MM.1S (cell line): ENCODE measurements at regions not wholly inside any gene's neighbourhood (a gene's known extent, or its start where the extent isn't known, plus 50 kb on each side); places are given as distances from the start of the nearest gene placed in this dataset.

Experiments
- DNase-seq: peaks from one replicate; pipeline ENCODE4 v3.0.0-alpha.2; 2015
- H2AFZ ChIP-seq: fragments of 300-600 bp; sonication (generic); 2 replicates; pipeline ENCODE4 v1.6.0; 2016; ENCODE audit warnings: antibody characterized with exemption, low read length
- H3F3A ChIP-seq: fragments of 300-600 bp; sonication (generic); 2 replicates; pipeline ENCODE4 v1.6.1; 2016; ENCODE audit warnings: mild to moderate bottlenecking, antibody characterized with exemption, low read length, moderate library complexity, mixed read lengths; ENCODE audit not compliant: insufficient read depth
- H3K27ac ChIP-seq: fragments of 300-600 bp; sonication (generic); 2 replicates; pipeline ENCODE4 v1.5.1; 2016; ENCODE audit warnings: mild to moderate bottlenecking, low read length
- H3K27me3 ChIP-seq: fragments of 300-600 bp; sonication (generic); replicated peaks from 2 replicates; pipeline ENCODE4 v1.6.0; 2016; ENCODE audit warnings: low read length; ENCODE audit not compliant: insufficient read depth
- H3K36me3 ChIP-seq: fragments of 300-600 bp; sonication (generic); replicated peaks from 2 replicates; pipeline ENCODE4 v1.6.1; 2016; ENCODE audit warnings: mild to moderate bottlenecking, low read length, mixed read lengths; ENCODE audit not compliant: insufficient read depth
- H3K4me1 ChIP-seq: fragments of 300-600 bp; sonication (generic); 2 replicates; pipeline ENCODE4 v1.6.1; 2016; ENCODE audit warnings: low read length, mixed read lengths
- H3K4me2 ChIP-seq: fragments of 300-600 bp; sonication (generic); 2 replicates; pipeline ENCODE4 v1.6.0; 2016; ENCODE audit warnings: low read depth, low read length
- H3K4me3 ChIP-seq: fragments of 300-600 bp; sonication (generic); 2 replicates; pipeline ENCODE4 v1.5.1; 2016; ENCODE audit warnings: low read length, mixed read lengths
- H3K79me2 ChIP-seq: fragments of 300-600 bp; sonication (generic); 2 replicates; pipeline ENCODE4 v1.6.1; 2016; ENCODE audit warnings: mixed run types, low read length, mixed read lengths
- H3K9ac ChIP-seq: fragments of 300-600 bp; sonication (generic); 2 replicates; pipeline ENCODE4 v1.6.1; 2016; ENCODE audit warnings: low read length, mixed read lengths
- H3K9me2 ChIP-seq: fragments of 300-600 bp; sonication (generic); replicated peaks from 2 replicates; pipeline ENCODE4 v1.6.1; 2016; ENCODE audit warnings: mild to moderate bottlenecking, low read length, mixed read lengths; ENCODE audit not compliant: insufficient read depth
- H3K9me3 ChIP-seq: fragments of 300-600 bp; sonication (generic); replicated peaks from 2 replicates; pipeline ENCODE4 v1.6.1; 2016; ENCODE audit warnings: mild to moderate bottlenecking, low read length, mixed read lengths; ENCODE audit not compliant: insufficient read depth
- H4K20me1 ChIP-seq: fragments of 300-600 bp; sonication (generic); 2 replicates; pipeline ENCODE4 v1.6.1; 2016; ENCODE audit warnings: mild to moderate bottlenecking, low read length, moderate library complexity, mixed read lengths; ENCODE audit not compliant: insufficient read depth
- EZH2 ChIP-seq: fragments of 300-600 bp; sonication (generic); optimal IDR thresholded peaks from 2 replicates; pipeline ENCODE3; 2017; ENCODE audit warnings: low read depth, mild to moderate bottlenecking, antibody characterized with exemption, low read length, mixed read lengths
- EZH2phosphoT487 ChIP-seq: fragments of 300-600 bp; sonication (generic); IDR thresholded peaks from 2 replicates; pipeline ENCODE4 v1.6.1; 2018; ENCODE audit warnings: antibody characterized with exemption, low read length
- TF ChIP-seq, protein P1 (sequence below): fragments of 300-600 bp; sonication (generic); IDR thresholded peaks from 2 replicates; pipeline ENCODE4 v1.5.1; 2016; ENCODE audit warnings: antibody characterized with exemption, low read length, mixed read lengths

DNA sequence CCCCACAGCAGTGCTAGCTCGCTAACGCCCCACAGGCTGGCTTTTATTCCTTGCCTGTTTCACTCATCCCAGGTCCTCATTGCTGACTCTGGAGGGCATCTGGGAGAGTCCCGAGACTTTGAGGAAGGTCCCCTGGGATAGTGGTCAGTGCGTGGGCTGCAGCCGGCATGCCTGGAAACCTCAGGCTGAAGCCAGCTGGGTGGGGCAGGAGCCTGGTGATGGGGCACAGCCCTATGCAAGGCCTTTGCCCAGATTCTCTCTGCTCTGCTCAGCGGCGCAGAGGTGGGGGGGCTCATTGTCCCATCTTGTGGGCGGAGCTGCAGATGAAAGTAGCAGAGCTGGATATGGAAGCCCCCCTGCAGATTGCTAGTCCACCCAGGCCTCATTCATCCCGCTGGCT lies 55.7 kb upstream of the SMAD6 start:
- H3K9me2 ChIP-seq, result no peaks in the 10 kb centered on the region
- H3K4me1 ChIP-seq, result peaks cover 28% of the 10 kb centered on the region
- no peak overlapping the region for H3K4me3 ChIP-seq
- no peak overlapping the region for H3K27ac ChIP-seq
- no peaks in the 10 kb centered on the region for H3K36me3 ChIP-seq
- DNase-seq, result no peak
- no peaks in the 10 kb centered on the region for H3K9me3 ChIP-seq
- H3F3A ChIP-seq, result 0 out of 2 replicates have a peak, but pooled peaks cover 2% of the 10 kb centered on the region
- H2AFZ ChIP-seq, result no peak overlapping the region
- H3K9ac ChIP-seq, result no peak overlapping the region
- TF ChIP-seq EZH2phosphoT487 (no peak), EZH2 (no peak)
- TF ChIP-seq, protein P1, sequence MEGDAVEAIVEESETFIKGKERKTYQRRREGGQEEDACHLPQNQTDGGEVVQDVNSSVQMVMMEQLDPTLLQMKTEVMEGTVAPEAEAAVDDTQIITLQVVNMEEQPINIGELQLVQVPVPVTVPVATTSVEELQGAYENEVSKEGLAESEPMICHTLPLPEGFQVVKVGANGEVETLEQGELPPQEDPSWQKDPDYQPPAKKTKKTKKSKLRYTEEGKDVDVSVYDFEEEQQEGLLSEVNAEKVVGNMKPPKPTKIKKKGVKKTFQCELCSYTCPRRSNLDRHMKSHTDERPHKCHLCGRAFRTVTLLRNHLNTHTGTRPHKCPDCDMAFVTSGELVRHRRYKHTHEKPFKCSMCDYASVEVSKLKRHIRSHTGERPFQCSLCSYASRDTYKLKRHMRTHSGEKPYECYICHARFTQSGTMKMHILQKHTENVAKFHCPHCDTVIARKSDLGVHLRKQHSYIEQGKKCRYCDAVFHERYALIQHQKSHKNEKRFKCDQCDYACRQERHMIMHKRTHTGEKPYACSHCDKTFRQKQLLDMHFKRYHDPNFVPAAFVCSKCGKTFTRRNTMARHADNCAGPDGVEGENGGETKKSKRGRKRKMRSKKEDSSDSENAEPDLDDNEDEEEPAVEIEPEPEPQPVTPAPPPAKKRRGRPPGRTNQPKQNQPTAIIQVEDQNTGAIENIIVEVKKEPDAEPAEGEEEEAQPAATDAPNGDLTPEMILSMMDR, result no peak
- no peak overlapping the region for H3K4me2 ChIP-seq
- no peaks in the 10 kb centered on the region for H3K79me2 ChIP-seq
- H4K20me1 ChIP-seq, result no peaks in the 10 kb centered on the region
- H3K27me3 ChIP-seq, result no peaks in the 10 kb centered on the region

DNA sequence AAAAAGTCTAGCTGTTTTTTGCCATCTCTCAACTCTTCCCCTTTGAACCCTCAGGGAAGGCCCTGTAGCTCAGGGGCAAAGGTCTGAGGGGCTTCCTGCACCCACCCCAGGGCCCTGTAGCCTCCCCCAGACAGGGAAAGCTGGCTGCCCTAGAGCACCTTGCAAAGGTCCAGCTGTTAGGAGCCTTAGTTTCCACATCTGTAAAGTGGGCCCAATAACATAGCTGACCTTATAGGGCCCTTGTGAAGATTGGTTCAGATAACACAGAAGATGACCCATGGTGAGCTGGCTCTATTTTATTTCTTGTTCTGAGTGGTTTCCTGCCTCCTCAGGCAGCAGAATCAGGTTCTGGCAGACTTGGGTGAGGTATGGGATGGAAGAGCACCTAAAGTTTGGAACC lies 55.2 kb upstream of the SMAD6 start:
- Histone ChIP-seq H3K79me2 (no peaks in the 10 kb centered on the region), H4K20me1 (no peaks in the 10 kb centered on the region), H3K4me3 (no peak overlapping the region), H3K4me1 (peaks cover 23% of the 10 kb centered on the region), H3K9ac (no peak overlapping the region), H3K27me3 (no peaks in the 10 kb centered on the region), H3K9me3 (no peaks in the 10 kb centered on the region), H2AFZ (no peak overlapping the region), H3K4me2 (no peak overlapping the region), H3K36me3 (no peaks in the 10 kb centered on the region), H3K27ac (no peak overlapping the region), H3F3A (no peaks in the 10 kb centered on the region), H3K9me2 (no peaks in the 10 kb centered on the region)
- TF ChIP-seq EZH2 (no peak), EZH2phosphoT487 (no peak)
- TF ChIP-seq, protein P1, result no peak
- DNase-seq, result no peak

DNA sequence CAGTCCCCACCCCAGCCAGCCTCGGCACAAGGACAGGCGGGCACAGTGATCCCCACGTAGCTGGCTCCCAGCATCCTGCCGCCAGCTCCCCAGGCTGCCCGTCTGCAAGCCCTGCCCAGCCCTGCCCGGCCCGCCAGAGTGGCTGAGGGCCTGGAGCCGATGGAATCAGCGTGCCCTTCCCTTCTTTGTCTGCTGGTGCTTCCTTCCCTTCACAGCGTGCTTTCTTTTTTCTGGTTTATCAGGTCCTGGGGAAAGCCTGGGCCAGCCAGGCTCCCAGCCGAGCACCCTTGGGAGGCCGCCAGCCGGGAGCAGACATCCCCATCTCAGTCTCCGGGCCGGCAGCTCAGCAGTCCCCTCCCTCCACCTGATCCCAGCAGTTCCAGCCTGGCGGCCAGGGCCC lies 54.7 kb upstream of the SMAD6 start:
- no peak for DNase-seq
- no peaks in the 10 kb centered on the region for H3K79me2 ChIP-seq
- no peaks in the 10 kb centered on the region for H3F3A ChIP-seq
- H3K4me3 ChIP-seq, result no peak overlapping the region
- H4K20me1 ChIP-seq, result no peaks in the 10 kb centered on the region
- no peaks in the 10 kb centered on the region for H3K9me2 ChIP-seq
- H3K4me1 ChIP-seq, result peaks cover 18% of the 10 kb centered on the region
- H2AFZ ChIP-seq, result no peak overlapping the region
- H3K9ac ChIP-seq, result no peak overlapping the region
- TF ChIP-seq EZH2 (no peak), EZH2phosphoT487 (no peak)
- TF ChIP-seq, protein P1, result no peak
- H3K36me3 ChIP-seq, result no peaks in the 10 kb centered on the region
- H3K4me2 ChIP-seq, result no peak overlapping the region
- H3K27ac ChIP-seq, result no peak overlapping the region
- no peaks in the 10 kb centered on the region for H3K27me3 ChIP-seq
- H3K9me3 ChIP-seq, result no peaks in the 10 kb centered on the region
